ENCODE measurements at regions not wholly inside any gene's neighbourhood (a gene's known extent, or its start where the extent isn't known, plus 50 kb on each side); places are given as distances from the start of the nearest gene placed in this dataset.

- H3K4me1 Mint-ChIP-seq: peaks cover 3% of the 10 kb centered on the region
- no peaks in the 10 kb centered on the region for H3K27me3 Mint-ChIP-seq (ENCODE audit: low read depth in 3 of 3)
- H3K4me3 ChIP-seq (replicated peaks in 1 of 3; ENCODE audit: low read depth in 2 of 3, low read length in 3 of 3): no peak overlapping the region
- TF ChIP-seq, protein P1, sequence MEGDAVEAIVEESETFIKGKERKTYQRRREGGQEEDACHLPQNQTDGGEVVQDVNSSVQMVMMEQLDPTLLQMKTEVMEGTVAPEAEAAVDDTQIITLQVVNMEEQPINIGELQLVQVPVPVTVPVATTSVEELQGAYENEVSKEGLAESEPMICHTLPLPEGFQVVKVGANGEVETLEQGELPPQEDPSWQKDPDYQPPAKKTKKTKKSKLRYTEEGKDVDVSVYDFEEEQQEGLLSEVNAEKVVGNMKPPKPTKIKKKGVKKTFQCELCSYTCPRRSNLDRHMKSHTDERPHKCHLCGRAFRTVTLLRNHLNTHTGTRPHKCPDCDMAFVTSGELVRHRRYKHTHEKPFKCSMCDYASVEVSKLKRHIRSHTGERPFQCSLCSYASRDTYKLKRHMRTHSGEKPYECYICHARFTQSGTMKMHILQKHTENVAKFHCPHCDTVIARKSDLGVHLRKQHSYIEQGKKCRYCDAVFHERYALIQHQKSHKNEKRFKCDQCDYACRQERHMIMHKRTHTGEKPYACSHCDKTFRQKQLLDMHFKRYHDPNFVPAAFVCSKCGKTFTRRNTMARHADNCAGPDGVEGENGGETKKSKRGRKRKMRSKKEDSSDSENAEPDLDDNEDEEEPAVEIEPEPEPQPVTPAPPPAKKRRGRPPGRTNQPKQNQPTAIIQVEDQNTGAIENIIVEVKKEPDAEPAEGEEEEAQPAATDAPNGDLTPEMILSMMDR (IDR thresholded peaks at IDR 0.05): no peak
- H3K36me3 ChIP-seq (replicated peaks in 1 of 2; ENCODE audit: control insufficient read depth in 1 of 2, insufficient read depth in 2 of 2, low read length in 2 of 2): no peaks in the 10 kb centered on the region
- H3K79me2 ChIP-seq (ENCODE audit: insufficient read depth, low read length): no peaks in the 10 kb centered on the region
- H3K9ac ChIP-seq (ENCODE audit: insufficient read depth, low read length, poor library complexity, severe bottlenecking): no peak overlapping the region
- H3K4me3 Mint-ChIP-seq: no peak overlapping the region
- no peaks in the 10 kb centered on the region for H3K9me3 Mint-ChIP-seq
- H3K9me3 ChIP-seq (replicated peaks in 1 of 2; ENCODE audit: control insufficient read depth in 1 of 2, insufficient read depth in 1 of 2, low read length in 2 of 2): no peaks in the 10 kb centered on the region
- no peaks in the 10 kb centered on the region for H3K27me3 ChIP-seq (ENCODE audit: control insufficient read depth in 2 of 2, insufficient read depth in 2 of 2, low read length in 2 of 2)
- no peaks in the 10 kb centered on the region for H3K36me3 Mint-ChIP-seq
- H2AFZ ChIP-seq (ENCODE audit: insufficient read depth, low read depth, low read length, poor library complexity, severe bottlenecking): no peak overlapping the region
- no CpG with 5 or more reads among the region's 1 CpG for WGBS (ENCODE audit: insufficient coverage)
- intact Hi-C loops (cut with micrococcal nuclease): no loop called here
- no peak overlapping the region for H3K4me2 ChIP-seq (replicated peaks; ENCODE audit: extremely low read depth, low read length, poor library complexity, severe bottlenecking)
- H3K4me1 ChIP-seq (ENCODE audit: control insufficient read depth in 1 of 2, insufficient read depth in 2 of 2, low read length in 2 of 2): no peaks in the 10 kb centered on the region
- no peak overlapping the region for H3K27ac ChIP-seq (ENCODE audit: low read depth in 1 of 2, low read length in 2 of 2)
- H3K27ac Mint-ChIP-seq: no peak overlapping the region
- H4K20me1 ChIP-seq (ENCODE audit: insufficient read depth, low read length): no peaks in the 10 kb centered on the region
- DNase-seq: no peak
These were observed 199.7 kb upstream of the TLE4 start for GRCh38 chr9:79371948-79372555.

DNA sequence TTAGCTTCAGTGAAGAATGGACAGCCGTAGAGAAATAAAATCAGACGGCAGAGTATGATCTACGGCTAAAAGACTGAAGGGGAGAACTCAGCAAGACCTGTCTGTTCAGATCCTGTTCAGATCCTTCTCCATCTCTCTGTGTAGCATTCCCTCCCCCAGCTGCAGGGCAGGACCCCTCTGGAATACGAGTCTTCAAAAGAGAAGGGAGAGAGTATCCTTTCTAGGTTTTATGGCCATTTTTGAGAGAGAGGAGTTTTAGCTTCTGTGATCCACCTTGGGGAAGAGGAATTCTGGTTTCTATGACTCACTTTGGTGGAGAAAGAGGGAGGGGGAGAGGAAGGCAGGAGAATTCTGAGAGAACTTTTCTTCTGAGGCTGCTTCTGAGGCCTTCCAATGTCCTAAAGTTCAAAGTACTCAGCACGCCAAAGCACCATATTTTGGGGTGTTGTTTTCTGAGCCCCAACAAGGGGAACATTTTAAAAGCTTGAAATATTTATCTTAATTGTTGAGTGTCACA lies 194.4 kb upstream of the TLE4 start:
- no peak overlapping the region for H3K9ac ChIP-seq (ENCODE audit: insufficient read depth, low read length, poor library complexity, severe bottlenecking)
- H3K36me3 ChIP-seq (replicated peaks in 1 of 2; ENCODE audit: control insufficient read depth in 1 of 2, insufficient read depth in 2 of 2, low read length in 2 of 2): no peaks in the 10 kb centered on the region
- 80% methylated on average over 1 of the region's 5 CpGs for WGBS (ENCODE audit: insufficient coverage)
- H4K20me1 ChIP-seq (ENCODE audit: insufficient read depth, low read length): no peaks in the 10 kb centered on the region
- Mint-ChIP-seq H3K9me3 (peaks cover 0 to 6% (median 4%) of the 10 kb centered on the region in 7 donors), H3K27ac (no peak overlapping the region), H3K27me3 (ENCODE audit: low read depth in 3 of 3) (no peaks in the 10 kb centered on the region), H3K4me1 (peaks cover 3% of the 10 kb centered on the region), H3K4me3 (no peak overlapping the region), H3K36me3 (no peaks in the 10 kb centered on the region)
- H3K4me3 ChIP-seq (replicated peaks in 1 of 3; ENCODE audit: low read depth in 2 of 3, low read length in 3 of 3): no peak overlapping the region
- H3K4me2 ChIP-seq (replicated peaks; ENCODE audit: extremely low read depth, low read length, poor library complexity, severe bottlenecking): no peak overlapping the region
- no peak for DNase-seq
- no peaks in the 10 kb centered on the region for H3K27me3 ChIP-seq (ENCODE audit: control insufficient read depth in 2 of 2, insufficient read depth in 2 of 2, low read length in 2 of 2)
- intact Hi-C loops (cut with micrococcal nuclease): no loop called here
- no peaks in the 10 kb centered on the region for H3K79me2 ChIP-seq (ENCODE audit: insufficient read depth, low read length)
- TF ChIP-seq, protein P1 (IDR thresholded peaks at IDR 0.05): no peak
- H3K27ac ChIP-seq (ENCODE audit: low read depth in 1 of 2, low read length in 2 of 2): no peak overlapping the region
- H2AFZ ChIP-seq (ENCODE audit: insufficient read depth, low read depth, low read length, poor library complexity, severe bottlenecking): no peak overlapping the region
- no peaks in the 10 kb centered on the region for H3K4me1 ChIP-seq (ENCODE audit: control insufficient read depth in 1 of 2, insufficient read depth in 2 of 2, low read length in 2 of 2)
- H3K9me3 ChIP-seq (replicated peaks in 1 of 2; ENCODE audit: control insufficient read depth in 1 of 2, insufficient read depth in 1 of 2, low read length in 2 of 2): peaks cover 0 to 3% of the 10 kb centered on the region in 2 donors

Data from CD14-positive monocyte (primary cell).